IMR-90 (cell line): ENCODE measurements at regions not wholly inside any gene's neighbourhood (a gene's known extent, or its start where the extent isn't known, plus 50 kb on each side); places are given as distances from the start of the nearest gene placed in this dataset.

Source experiments
- ATAC-seq: fragments of 200-7000 bp; cut with Tn5 transposase; 2 replicates; pipeline ENCODE4 v1.9.1; 2020; ENCODE audit warnings: low read depth, mild to moderate bottlenecking, moderate library complexity
- BruUV-seq: library from RNA; stranded (reverse); fragments of 400-500 nt; replicated peaks from 2 replicates; lab custom pipeline; 2021; lab: Mats Ljungman, UMichigan
- CTCF ChIA-PET: fragments of 300-600 bp; formaldehyde crosslinking; extraction: SDS; loops from one replicate; lab custom pipeline; 2021; ENCODE audit warnings: antibody characterized with exemption; lab: Yijun Ruan, JAX
- POLR2A ChIA-PET: fragments of 300-600 bp; sonication (Branson Sonifier 250); formaldehyde crosslinking; loops from one replicate; lab custom pipeline; 2022; ENCODE audit warnings: antibody characterized with exemption; ENCODE audit not compliant: unreplicated experiment; lab: Charles Lee
- DNase-seq: peaks from one replicate; pipeline ENCODE4 v3.0.0; 2013
- H2AFZ ChIP-seq: replicated peaks from 2 replicates; pipeline ENCODE3; 2013; ENCODE audit warnings: low read length, mild to moderate bottlenecking; ENCODE audit not compliant: poor library complexity
- H2AK5ac ChIP-seq: 2 replicates; pipeline ENCODE4 v1.6.1; 2013; ENCODE audit warnings: low read depth, low read length, inconsistent platforms
- H2AK9ac ChIP-seq: replicated peaks from 2 replicates; pipeline ENCODE3; 2013; ENCODE audit warnings: mild to moderate bottlenecking, low read depth, low read length, moderate library complexity; ENCODE audit not compliant: poor library complexity
- H2BK120ac ChIP-seq: 2 replicates; pipeline ENCODE4 v1.6.1; 2013; ENCODE audit warnings: low read depth, low read length, inconsistent platforms
- H2BK15ac ChIP-seq: 3 replicates; pipeline ENCODE4 v1.6.1; 2013; ENCODE audit warnings: low read depth, low read length, inconsistent platforms
- H2BK20ac ChIP-seq: 2 replicates; pipeline ENCODE4 v1.6.1; 2013; ENCODE audit warnings: low read depth, mild to moderate bottlenecking, inconsistent platforms, low read length, moderate library complexity
- H2BK5ac ChIP-seq: 2 replicates; pipeline ENCODE4 v1.6.1; 2013; ENCODE audit warnings: mild to moderate bottlenecking, low read depth, low read length, inconsistent platforms; ENCODE audit not compliant: poor library complexity, severe bottlenecking
- H3K14ac ChIP-seq: replicated peaks from 2 replicates; pipeline ENCODE4 v1.6.1; 2013; ENCODE audit warnings: low read depth, low read length, inconsistent platforms
- H3K18ac ChIP-seq: 2 replicates; pipeline ENCODE4 v1.6.1; 2013; ENCODE audit warnings: low read depth, low read length, control low read depth
- H3K23ac ChIP-seq: 2 replicates; pipeline ENCODE4 v1.6.1; 2013; ENCODE audit warnings: low read depth, low read length, inconsistent platforms
- H3K27ac ChIP-seq: 2 replicates; pipeline ENCODE4 v1.5.1; 2013; ENCODE audit warnings: mild to moderate bottlenecking, control low read depth, low read length; ENCODE audit not compliant: insufficient read depth
- H3K27me3 ChIP-seq: 2 replicates; pipeline ENCODE4 v1.6.1; 2013; ENCODE audit warnings: low read length; ENCODE audit not compliant: control insufficient read depth, insufficient read depth
- H3K36me3 ChIP-seq: 2 replicates; pipeline ENCODE4 v1.6.1; 2013; ENCODE audit warnings: low read length, mixed read lengths; ENCODE audit not compliant: control insufficient read depth, insufficient read depth
- H3K4ac ChIP-seq: 2 replicates; pipeline ENCODE4 v1.6.1; 2013; ENCODE audit warnings: low read depth, low read length, inconsistent platforms
- H3K4me1 ChIP-seq: 2 replicates; pipeline ENCODE4 v1.6.1; 2013; ENCODE audit warnings: low read length, mixed read lengths; ENCODE audit not compliant: control insufficient read depth, insufficient read depth
- H3K4me2 ChIP-seq: 2 replicates; pipeline ENCODE4 v1.6.1; 2013; ENCODE audit warnings: low read depth, mild to moderate bottlenecking, control low read depth, low read length, moderate library complexity
- H3K4me3 ChIP-seq: 2 replicates; pipeline ENCODE4 v1.5.1; 2013; ENCODE audit warnings: low read depth, mild to moderate bottlenecking, control low read depth, low read length, moderate library complexity; ENCODE audit not compliant: insufficient read depth
- H3K56ac ChIP-seq: 2 replicates; pipeline ENCODE4 v1.6.1; 2013; ENCODE audit warnings: low read length, inconsistent platforms; ENCODE audit not compliant: insufficient read depth; ENCODE audit errors: extremely low read depth
- H3K79me1 ChIP-seq, 2 experiments: 2 replicates each; pipeline ENCODE4 v1.6.1; 2013; ENCODE audit warnings: low read length in 2 of 2, inconsistent platforms in 1 of 2, low read depth in 1 of 2
- H3K9ac ChIP-seq: 2 replicates; pipeline ENCODE4 v1.6.1; 2013; ENCODE audit warnings: low read depth, low read length, control low read depth
- H3K9me1 ChIP-seq: 2 replicates; pipeline ENCODE4 v1.6.1; 2013; ENCODE audit warnings: low read length, inconsistent platforms; ENCODE audit not compliant: insufficient read depth
- H3K9me3 ChIP-seq: 2 replicates; pipeline ENCODE4 v1.6.1; 2013; ENCODE audit warnings: low read length; ENCODE audit not compliant: control insufficient read depth, insufficient read depth
- H4K20me1 ChIP-seq: 2 replicates; pipeline ENCODE4 v1.6.1; 2013; ENCODE audit warnings: low read length, inconsistent platforms; ENCODE audit not compliant: insufficient read depth
- H4K5ac ChIP-seq: 2 replicates; pipeline ENCODE4 v1.6.1; 2013; ENCODE audit warnings: mild to moderate bottlenecking, low read depth, low read length, control low read depth
- H4K8ac ChIP-seq, 2 experiments: 2 replicates each; pipeline ENCODE4 v1.6.1; 2013; ENCODE audit warnings: low read depth in 2 of 2, low read length in 2 of 2, control low read depth in 1 of 2, inconsistent platforms in 1 of 2
- H4K91ac ChIP-seq: 2 replicates; pipeline ENCODE4 v1.6.1; 2013; ENCODE audit warnings: low read depth, low read length, inconsistent platforms; ENCODE audit not compliant: insufficient read depth
- BHLHE40 ChIP-seq: fragments of 150-350 bp; IDR thresholded peaks from 2 replicates; pipeline ENCODE4 v1.6.1; 2016; ENCODE audit warnings: mild to moderate bottlenecking, low read depth, low read length
- CEBPB ChIP-seq: IDR thresholded peaks from 2 replicates; pipeline ENCODE4 v1.6.1; 2012; ENCODE audit warnings: low read depth, low read length, improper control_type of control experiment
- CHD1 ChIP-seq: IDR thresholded peaks from 2 replicates; pipeline ENCODE4 v1.6.1; 2012; ENCODE audit warnings: low read depth, low read length, improper control_type of control experiment
- FOS ChIP-seq: fragments of 150-350 bp; IDR thresholded peaks from 2 replicates; pipeline ENCODE4 v1.6.1; 2016; ENCODE audit warnings: low read depth, low read length
- MAFK ChIP-seq: IDR thresholded peaks from 2 replicates; pipeline ENCODE4 v1.6.1; 2012; ENCODE audit warnings: low read depth, low read length, improper control_type of control experiment
- MAZ ChIP-seq: IDR thresholded peaks from 2 replicates; pipeline ENCODE4 v1.6.1; 2012; ENCODE audit warnings: low read depth, mild to moderate bottlenecking, low read length, improper control_type of control experiment, moderate library complexity, borderline replicate concordance
- MXI1 ChIP-seq: IDR thresholded peaks from 2 replicates; pipeline ENCODE4 v1.6.1; 2012; ENCODE audit warnings: low read depth, mild to moderate bottlenecking, low read length, moderate library complexity, borderline replicate concordance
- NFE2L2 ChIP-seq: fragments of 150-350 bp; IDR thresholded peaks from 2 replicates; pipeline ENCODE4 v1.6.1; 2016; ENCODE audit warnings: low read depth, mild to moderate bottlenecking, low read length
- POLR2A ChIP-seq: IDR thresholded peaks from 2 replicates; pipeline ENCODE4 v1.6.1; 2012; ENCODE audit warnings: mild to moderate bottlenecking, low read depth, low read length
- RAD21 ChIP-seq: IDR thresholded peaks from 2 replicates; pipeline ENCODE4 v1.6.1; 2012; ENCODE audit warnings: low read length, improper control_type of control experiment
- RCOR1 ChIP-seq: IDR thresholded peaks from 2 replicates; pipeline ENCODE4 v1.6.1; 2012; ENCODE audit warnings: mild to moderate bottlenecking, low read length, improper control_type of control experiment; ENCODE audit not compliant: insufficient replicate concordance
- RFX5 ChIP-seq: IDR thresholded peaks from 2 replicates; pipeline ENCODE4 v1.8.0; 2012; ENCODE audit warnings: low read depth, mild to moderate bottlenecking, low read length, moderate library complexity
- SMC3 ChIP-seq: fragments of 150-350 bp; IDR thresholded peaks from 2 replicates; pipeline ENCODE4 v1.6.1; 2016; ENCODE audit warnings: low read depth, mild to moderate bottlenecking, antibody characterized with exemption, low read length, moderate library complexity
- WGBS, 2 experiments: methylation state at CpG; one replicate each; pipeline versions ENCODE4 v1.1.5 to v1.1.7; 2013; ENCODE audit warnings: missing lambda C conversion rate in 2 of 2; ENCODE audit not compliant: insufficient read length in 1 of 2; ENCODE audit errors: extremely low coverage in 2 of 2; 5-methylcytosine and 5-hydroxymethylcytosine counted together
- dilution Hi-C: fragments of 300-500 bp; cut with HindIII; formaldehyde crosslinking; loops from one replicate; pipeline ENCODE4 v1.14.3; 2018; ENCODE audit warnings: low sequenced_read_pairs; ENCODE audit not compliant: unreplicated experiment
- in situ Hi-C: fragments of 300-500 bp; cut with MboI; formaldehyde crosslinking; loops from 3 replicates; pipeline ENCODE4 v1.14.3; 2019; ENCODE audit warnings: low sequenced_read_pairs, inconsistent platforms, mixed read lengths
- intact Hi-C: fragments of 100-400 bp; cut with micrococcal nuclease; formaldehyde crosslinking; loops from 2 replicates; pipeline ENCODE4 v1.10.0; 2022
- TF ChIP-seq, protein P1 (sequence below): fragments of 150-350 bp; IDR thresholded peaks from 2 replicates; pipeline ENCODE4 v1.6.1; 2017; ENCODE audit warnings: mild to moderate bottlenecking, antibody characterized with exemption, low read length, low read depth
- TF ChIP-seq, protein P2 (sequence below): conservative IDR thresholded peaks from 2 replicates; pipeline ENCODE4 v1.5.1; 2012; ENCODE audit warnings: mild to moderate bottlenecking, low read depth, low read length, improper control_type of control experiment
- TF ChIP-seq, protein P3 (sequence below): fragments of 150-350 bp; IDR thresholded peaks from 2 replicates; pipeline ENCODE4 v1.6.1; 2016; ENCODE audit warnings: low read depth, mild to moderate bottlenecking, low read length, moderate library complexity, borderline replicate concordance

DNA sequence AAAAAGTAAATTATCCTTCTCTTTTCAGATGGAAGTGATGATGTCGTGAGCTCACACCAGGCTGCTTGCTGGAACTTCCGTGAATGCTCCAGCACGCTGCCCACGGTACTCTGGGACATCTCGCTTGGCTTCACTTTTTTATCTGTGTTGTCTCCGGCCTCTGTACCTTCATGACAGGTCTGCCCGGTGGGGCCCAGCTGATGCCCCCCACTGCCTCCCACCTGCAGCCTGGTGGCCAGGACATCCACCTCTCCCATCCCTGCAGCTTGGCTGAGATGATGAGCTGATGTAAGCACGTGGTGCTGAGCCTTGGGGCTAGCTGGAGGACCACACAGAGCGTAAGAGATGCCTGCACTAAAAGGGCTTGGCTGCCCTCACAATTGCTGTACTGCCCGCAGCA, 59.0 kb upstream of the HELT start:
- H3K79me1 ChIP-seq, result no peaks in the 10 kb centered on the region
- no TSS peak for BruUV-seq
- dilution Hi-C loops, result no loop called here

More for the DNA sequence above, 59.0 kb upstream of the HELT start:
- no peak for DNase-seq
- in situ Hi-C loops, result no loop called here
- H2AK9ac ChIP-seq, result no peak overlapping the region
- no peak overlapping the region for H4K91ac ChIP-seq
- H3K4me1 ChIP-seq, result no peaks in the 10 kb centered on the region
- no peak overlapping the region for H2BK120ac ChIP-seq
- H3K27me3 ChIP-seq, result no peaks in the 10 kb centered on the region; the same call in 1 of the 2 replicates
- H3K18ac ChIP-seq, result no peak overlapping the region
- H3K4me2 ChIP-seq, result no peak overlapping the region
- ATAC-seq, result no peak
- no peaks in the 10 kb centered on the region for H3K36me3 ChIP-seq
- no peak overlapping the region for H3K4ac ChIP-seq
- ChIA-PET POLR2A (no interaction called here), CTCF (no interaction called here)
- no peak overlapping the region for H3K4me3 ChIP-seq
- no peak overlapping the region for H2AFZ ChIP-seq
- H3K23ac ChIP-seq, result no peak overlapping the region
- H3K9me3 ChIP-seq, result no peaks in the 10 kb centered on the region
- H4K8ac ChIP-seq, result no peak overlapping the region
- no peak overlapping the region for H2BK15ac ChIP-seq
- H2BK5ac ChIP-seq, result no peak overlapping the region
- no peaks in the 10 kb centered on the region for H3K9me1 ChIP-seq
- H2AK5ac ChIP-seq, result no peak overlapping the region
- no peak overlapping the region for H3K56ac ChIP-seq
- TF ChIP-seq, protein P1, sequence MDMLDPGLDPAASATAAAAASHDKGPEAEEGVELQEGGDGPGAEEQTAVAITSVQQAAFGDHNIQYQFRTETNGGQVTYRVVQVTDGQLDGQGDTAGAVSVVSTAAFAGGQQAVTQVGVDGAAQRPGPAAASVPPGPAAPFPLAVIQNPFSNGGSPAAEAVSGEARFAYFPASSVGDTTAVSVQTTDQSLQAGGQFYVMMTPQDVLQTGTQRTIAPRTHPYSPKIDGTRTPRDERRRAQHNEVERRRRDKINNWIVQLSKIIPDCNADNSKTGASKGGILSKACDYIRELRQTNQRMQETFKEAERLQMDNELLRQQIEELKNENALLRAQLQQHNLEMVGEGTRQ, result no peak
- no peak for TF ChIP-seq RFX5
- no peak for TF ChIP-seq NFE2L2
- no peak for TF ChIP-seq RAD21
- no peak for TF ChIP-seq MAZ
- no peak for TF ChIP-seq CHD1
- no peak for TF ChIP-seq FOS
- TF ChIP-seq POLR2A, result no peak
- TF ChIP-seq RCOR1, result no peak
- TF ChIP-seq, protein P2, sequence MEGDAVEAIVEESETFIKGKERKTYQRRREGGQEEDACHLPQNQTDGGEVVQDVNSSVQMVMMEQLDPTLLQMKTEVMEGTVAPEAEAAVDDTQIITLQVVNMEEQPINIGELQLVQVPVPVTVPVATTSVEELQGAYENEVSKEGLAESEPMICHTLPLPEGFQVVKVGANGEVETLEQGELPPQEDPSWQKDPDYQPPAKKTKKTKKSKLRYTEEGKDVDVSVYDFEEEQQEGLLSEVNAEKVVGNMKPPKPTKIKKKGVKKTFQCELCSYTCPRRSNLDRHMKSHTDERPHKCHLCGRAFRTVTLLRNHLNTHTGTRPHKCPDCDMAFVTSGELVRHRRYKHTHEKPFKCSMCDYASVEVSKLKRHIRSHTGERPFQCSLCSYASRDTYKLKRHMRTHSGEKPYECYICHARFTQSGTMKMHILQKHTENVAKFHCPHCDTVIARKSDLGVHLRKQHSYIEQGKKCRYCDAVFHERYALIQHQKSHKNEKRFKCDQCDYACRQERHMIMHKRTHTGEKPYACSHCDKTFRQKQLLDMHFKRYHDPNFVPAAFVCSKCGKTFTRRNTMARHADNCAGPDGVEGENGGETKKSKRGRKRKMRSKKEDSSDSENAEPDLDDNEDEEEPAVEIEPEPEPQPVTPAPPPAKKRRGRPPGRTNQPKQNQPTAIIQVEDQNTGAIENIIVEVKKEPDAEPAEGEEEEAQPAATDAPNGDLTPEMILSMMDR, result no peak
- TF ChIP-seq CEBPB, result no peak
- TF ChIP-seq, protein P3, sequence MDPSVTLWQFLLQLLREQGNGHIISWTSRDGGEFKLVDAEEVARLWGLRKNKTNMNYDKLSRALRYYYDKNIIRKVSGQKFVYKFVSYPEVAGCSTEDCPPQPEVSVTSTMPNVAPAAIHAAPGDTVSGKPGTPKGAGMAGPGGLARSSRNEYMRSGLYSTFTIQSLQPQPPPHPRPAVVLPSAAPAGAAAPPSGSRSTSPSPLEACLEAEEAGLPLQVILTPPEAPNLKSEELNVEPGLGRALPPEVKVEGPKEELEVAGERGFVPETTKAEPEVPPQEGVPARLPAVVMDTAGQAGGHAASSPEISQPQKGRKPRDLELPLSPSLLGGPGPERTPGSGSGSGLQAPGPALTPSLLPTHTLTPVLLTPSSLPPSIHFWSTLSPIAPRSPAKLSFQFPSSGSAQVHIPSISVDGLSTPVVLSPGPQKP, result no peak
- TF ChIP-seq SMC3, result no peak
- TF ChIP-seq BHLHE40, result no peak
- TF ChIP-seq MXI1, result no peak
- no peak for TF ChIP-seq MAFK
- H4K20me1 ChIP-seq, result no peaks in the 10 kb centered on the region
- H3K14ac ChIP-seq, result no peak overlapping the region
- H3K9ac ChIP-seq, result no peak overlapping the region
- 60% methylated on average over 1 of the region's 10 CpGs; no CpG with 5 or more reads in 1 of the 2 experiments for WGBS, 2 experiments
- H4K5ac ChIP-seq, result no peak overlapping the region
- H2BK20ac ChIP-seq, result no peak overlapping the region
- intact Hi-C loops, result no loop called here
- no peak overlapping the region for H3K27ac ChIP-seq
